ENCODE measurements at regions not wholly inside any gene's neighbourhood (a gene's known extent, or its start where the extent isn't known, plus 50 kb on each side); places are given as distances from the start of the nearest gene placed in this dataset.
"Not testable (repeated sequence)": the region's sequence is repeated elsewhere in the genome, so short reads cannot be mapped to it uniquely, and the experiment has no call there.

- no peak for DNase-seq
- Mint-ChIP-seq H3K4me1 (no peaks in the 10 kb centered on the region), H3K4me3 (no peak overlapping the region), H3K27me3 (no peaks in the 10 kb centered on the region), H3K27ac (no peak overlapping the region), H3K9me3 (no peaks in the 10 kb centered on the region), H3K36me3 (no peaks in the 10 kb centered on the region)
Measured at GRCh38 chr4:72814241-72814640, 245.2 kb upstream of the ADAMTS3 start.

- Mint-ChIP-seq H3K9me3 (no peaks in the 10 kb centered on the region), H3K36me3 (no peaks in the 10 kb centered on the region), H3K27ac (no peak overlapping the region), H3K4me3 (no peak overlapping the region), H3K4me1 (no peaks in the 10 kb centered on the region), H3K27me3 (no peaks in the 10 kb centered on the region)
- DNase-seq = no peak
Measured at GRCh38 chr4:72809208-72809607, 240.2 kb upstream of the ADAMTS3 start.

- Mint-ChIP-seq H3K4me1 (no peaks in the 10 kb centered on the region), H3K4me3 (no peak overlapping the region)
Measured at GRCh38 chr4:72805284-72805683, 236.3 kb upstream of the ADAMTS3 start.

GRCh38 chr4:72797486-72797885 is 228.5 kb upstream of the ADAMTS3 start:
- no peaks in the 10 kb centered on the region for H3K4me1 Mint-ChIP-seq

More at GRCh38 chr4:72805284-72805683, 236.3 kb upstream of the ADAMTS3 start:
- Mint-ChIP-seq H3K27me3 (no peaks in the 10 kb centered on the region), H3K9me3 (no peaks in the 10 kb centered on the region), H3K36me3 (no peaks in the 10 kb centered on the region), H3K27ac (no peak overlapping the region)
- DNase-seq = no peak

GRCh38 chr4:72791054-72791453 is 222.0 kb upstream of the ADAMTS3 start:
- H3K9me3 Mint-ChIP-seq = no peaks in the 10 kb centered on the region
- H3K36me3 Mint-ChIP-seq = no peaks in the 10 kb centered on the region
- no peak overlapping the region for H3K4me3 Mint-ChIP-seq
- no peaks in the 10 kb centered on the region for H3K4me1 Mint-ChIP-seq
- H3K27me3 Mint-ChIP-seq = peaks cover 8% of the 10 kb centered on the region
- no peak for DNase-seq
- no peak overlapping the region for H3K27ac Mint-ChIP-seq

More at GRCh38 chr4:72797486-72797885, 228.5 kb upstream of the ADAMTS3 start:
- Mint-ChIP-seq H3K9me3 (no peaks in the 10 kb centered on the region), H3K27ac (no peak overlapping the region), H3K27me3 (no peaks in the 10 kb centered on the region), H3K4me3 (no peak overlapping the region), H3K36me3 (no peaks in the 10 kb centered on the region)
- DNase-seq = no peak

- peaks cover 8% of the 10 kb centered on the region for H3K27me3 Mint-ChIP-seq
- H3K9me3 Mint-ChIP-seq = no peaks in the 10 kb centered on the region
- DNase-seq = no peak
- no peaks in the 10 kb centered on the region for H3K36me3 Mint-ChIP-seq
- no peak overlapping the region for H3K27ac Mint-ChIP-seq
- H3K4me1 Mint-ChIP-seq = no peaks in the 10 kb centered on the region
- no peak overlapping the region for H3K4me3 Mint-ChIP-seq
Measured at GRCh38 chr4:72786401-72786990, 217.5 kb upstream of the ADAMTS3 start.

GRCh38 chr4:72779241-72779640 is 210.2 kb upstream of the ADAMTS3 start:
- Mint-ChIP-seq H3K27me3 (no peaks in the 10 kb centered on the region), H3K36me3 (no peaks in the 10 kb centered on the region), H3K4me1 (no peaks in the 10 kb centered on the region), H3K9me3 (peaks cover 1% of the 10 kb centered on the region), H3K4me3 (no peak overlapping the region), H3K27ac (no peak overlapping the region)
- DNase-seq = no peak

GRCh38 chr4:72777436-72777835 is 208.4 kb upstream of the ADAMTS3 start:
- Mint-ChIP-seq H3K4me1 (no peaks in the 10 kb centered on the region), H3K9me3 (peaks cover 1% of the 10 kb centered on the region), H3K36me3 (no peaks in the 10 kb centered on the region), H3K27me3 (no peaks in the 10 kb centered on the region), H3K4me3 (no peak overlapping the region), H3K27ac (no peak overlapping the region)
- DNase-seq = no peak

GRCh38 chr4:72770708-72771107 is 201.7 kb upstream of the ADAMTS3 start:
- Mint-ChIP-seq H3K36me3 (no peaks in the 10 kb centered on the region), H3K27ac (no peak overlapping the region)

GRCh38 chr4:72768364-72768763 is 199.3 kb upstream of the ADAMTS3 start:
- Mint-ChIP-seq H3K36me3 (no peaks in the 10 kb centered on the region), H3K27me3 (peaks cover 4% of the 10 kb centered on the region), H3K4me1 (no peaks in the 10 kb centered on the region), H3K27ac (no peak overlapping the region), H3K4me3 (no peak overlapping the region), H3K9me3 (peaks cover 3% of the 10 kb centered on the region)
- DNase-seq = no peak

More at GRCh38 chr4:72770708-72771107, 201.7 kb upstream of the ADAMTS3 start:
- Mint-ChIP-seq H3K4me1 (no peaks in the 10 kb centered on the region), H3K4me3 (no peak overlapping the region), H3K9me3 (no peaks in the 10 kb centered on the region), H3K27me3 (no peaks in the 10 kb centered on the region)
- DNase-seq = no peak

GRCh38 chr4:72767618-72768302 is 198.7 kb upstream of the ADAMTS3 start:
- Mint-ChIP-seq H3K4me1 (no peaks in the 10 kb centered on the region), H3K27me3 (peaks cover 4% of the 10 kb centered on the region), H3K36me3 (no peaks in the 10 kb centered on the region), H3K9me3 (peaks cover 3% of the 10 kb centered on the region), H3K27ac (no peak overlapping the region), H3K4me3 (no peak overlapping the region)
- no peak for DNase-seq

GRCh38 chr4:72765788-72766187 is 196.8 kb upstream of the ADAMTS3 start:
- DNase-seq, H3K4me3 Mint-ChIP-seq, H3K9me3 Mint-ChIP-seq, H3K36me3 Mint-ChIP-seq, H3K4me1 Mint-ChIP-seq, H3K27me3 Mint-ChIP-seq, H3K27ac Mint-ChIP-seq: not testable (repeated sequence)

- Mint-ChIP-seq H3K27me3 (peaks cover 4% of the 10 kb centered on the region), H3K27ac (no peak overlapping the region), H3K4me3 (no peak overlapping the region), H3K9me3 (peaks cover 4% of the 10 kb centered on the region), H3K36me3 (no peaks in the 10 kb centered on the region), H3K4me1 (no peaks in the 10 kb centered on the region)
- DNase-seq = no peak
Measured at GRCh38 chr4:72761368-72762038, 192.5 kb upstream of the ADAMTS3 start.

GRCh38 chr4:72753414-72753813 is 184.4 kb upstream of the ADAMTS3 start:
- H3K4me3 Mint-ChIP-seq, H3K4me1 Mint-ChIP-seq, H3K36me3 Mint-ChIP-seq, DNase-seq, H3K27ac Mint-ChIP-seq, H3K27me3 Mint-ChIP-seq: not testable (repeated sequence)
- H3K9me3 Mint-ChIP-seq = peaks cover 24% of the 10 kb centered on the region

GRCh38 chr4:72744103-72744725 is 175.2 kb upstream of the ADAMTS3 start:
- H3K36me3 Mint-ChIP-seq = no peaks in the 10 kb centered on the region

More at GRCh38 chr4:72744103-72744725, 175.2 kb upstream of the ADAMTS3 start:
- Mint-ChIP-seq H3K27ac (no peak overlapping the region), H3K4me3 (no peak overlapping the region), H3K9me3 (no peaks in the 10 kb centered on the region), H3K4me1 (no peaks in the 10 kb centered on the region), H3K27me3 (no peaks in the 10 kb centered on the region)
- DNase-seq = no peak
